ENCODE measurements at regions not wholly inside any gene's neighbourhood (a gene's known extent, or its start where the extent isn't known, plus 50 kb on each side); places are given as distances from the start of the nearest gene placed in this dataset.

- Histone ChIP-seq H3K27ac (no peak overlapping the region), H3K4me1 (ENCODE audit: control insufficient read depth in 1 of 2, insufficient read depth in 1 of 2, low read depth in 1 of 2, low read length in 1 of 2) (peaks cover 4 to 5% of the 10 kb centered on the region in 2 experiments), H3K9me3 (no peaks in the 10 kb centered on the region), H3K4me3 (ENCODE audit: low read depth in 1 of 2, low read length in 1 of 2) (no peak overlapping the region), H3K27me3 (no peaks in the 10 kb centered on the region), H3K36me3 (no peaks in the 10 kb centered on the region)
- TF ChIP-seq CTCF (IDR thresholded peaks at IDR 0.05), result no peak
These were observed 202.0 kb upstream of the SALL1 start for GRCh38 chr16:51353055-51353454.

- H3K4me3 ChIP-seq (ENCODE audit: low read depth in 1 of 2, low read length in 1 of 2), result no peak overlapping the region
- H3K36me3 ChIP-seq, result no peaks in the 10 kb centered on the region
- peaks cover 4 to 5% of the 10 kb centered on the region in 2 experiments for H3K4me1 ChIP-seq (ENCODE audit: control insufficient read depth in 1 of 2, insufficient read depth in 1 of 2, low read depth in 1 of 2, low read length in 1 of 2)
- no peaks in the 10 kb centered on the region for H3K9me3 ChIP-seq
- H3K27ac ChIP-seq, result no peak overlapping the region
- no peaks in the 10 kb centered on the region for H3K27me3 ChIP-seq
- no peak for TF ChIP-seq CTCF (IDR thresholded peaks at IDR 0.05)
These were observed 198.6 kb upstream of the SALL1 start for GRCh38 chr16:51349626-51350025.

- H3K27ac ChIP-seq, result no peak overlapping the region
- H3K4me1 ChIP-seq (ENCODE audit: control insufficient read depth in 1 of 2, insufficient read depth in 1 of 2, low read depth in 1 of 2, low read length in 1 of 2), result no peaks in the 10 kb centered on the region
- TF ChIP-seq CTCF (IDR thresholded peaks at IDR 0.05), result no peak
- H3K27me3 ChIP-seq, result no peaks in the 10 kb centered on the region
- no peaks in the 10 kb centered on the region for H3K9me3 ChIP-seq
- H3K36me3 ChIP-seq, result no peaks in the 10 kb centered on the region
- H3K4me3 ChIP-seq (ENCODE audit: low read depth in 1 of 2, low read length in 1 of 2), result no peak overlapping the region
These were observed 192.3 kb upstream of the SALL1 start for GRCh38 chr16:51343411-51343810.

- no peak for TF ChIP-seq CTCF (IDR thresholded peaks at IDR 0.05)
- no peak overlapping the region for H3K27ac ChIP-seq
- no peaks in the 10 kb centered on the region for H3K4me1 ChIP-seq (ENCODE audit: control insufficient read depth in 1 of 2, insufficient read depth in 1 of 2, low read depth in 1 of 2, low read length in 1 of 2)
- no peaks in the 10 kb centered on the region for H3K9me3 ChIP-seq
- H3K4me3 ChIP-seq (ENCODE audit: low read depth in 1 of 2, low read length in 1 of 2), result no peak overlapping the region
- H3K27me3 ChIP-seq, result no peaks in the 10 kb centered on the region
- H3K36me3 ChIP-seq, result no peaks in the 10 kb centered on the region
These were observed 190.1 kb upstream of the SALL1 start for GRCh38 chr16:51341204-51341603.

- H3K9me3 ChIP-seq, result no peaks in the 10 kb centered on the region
- no peak for TF ChIP-seq CTCF (IDR thresholded peaks at IDR 0.05)
- H3K4me3 ChIP-seq (ENCODE audit: low read depth in 1 of 2, low read length in 1 of 2), result no peak overlapping the region
- no peaks in the 10 kb centered on the region for H3K4me1 ChIP-seq (ENCODE audit: control insufficient read depth in 1 of 2, insufficient read depth in 1 of 2, low read depth in 1 of 2, low read length in 1 of 2)
- no peaks in the 10 kb centered on the region for H3K36me3 ChIP-seq
- H3K27me3 ChIP-seq, result no peaks in the 10 kb centered on the region
- no peak overlapping the region for H3K27ac ChIP-seq
These were observed 186.6 kb upstream of the SALL1 start for GRCh38 chr16:51337662-51338061.

- H3K4me3 ChIP-seq (ENCODE audit: low read depth in 1 of 2, low read length in 1 of 2), result no peak overlapping the region
- TF ChIP-seq CTCF (IDR thresholded peaks at IDR 0.05), result no peak
- no peaks in the 10 kb centered on the region for H3K27me3 ChIP-seq
- no peaks in the 10 kb centered on the region for H3K36me3 ChIP-seq
- no peaks in the 10 kb centered on the region for H3K4me1 ChIP-seq (ENCODE audit: control insufficient read depth in 1 of 2, insufficient read depth in 1 of 2, low read depth in 1 of 2, low read length in 1 of 2)
- H3K27ac ChIP-seq, result no peak overlapping the region
- H3K9me3 ChIP-seq, result no peaks in the 10 kb centered on the region
These were observed 177.7 kb upstream of the SALL1 start for GRCh38 chr16:51328733-51329132.
